Neural cell (in vitro differentiated cells): ENCODE measurements at regions not wholly inside any gene's neighbourhood (a gene's known extent, or its start where the extent isn't known, plus 50 kb on each side); places are given as distances from the start of the nearest gene placed in this dataset.

Experiments used
- H2AFZ ChIP-seq: fragments of 200-600, 300-800 bp; sonication (generic), shearing (Covaris generic); 2 replicates; pipeline ENCODE4 v1.6.0; 2014; ENCODE audit warnings: low read depth, mild to moderate bottlenecking, antibody characterized with exemption, low read length, moderate library complexity
- H3F3A ChIP-seq: fragments of 200-600 bp; shearing (Covaris generic); 2 replicates; pipeline ENCODE4 v1.6.1; 2016; ENCODE audit warnings: mild to moderate bottlenecking, moderate library complexity, mixed read lengths, antibody characterized with exemption, low read length; ENCODE audit not compliant: insufficient read depth, poor library complexity, severe bottlenecking
- H3K27ac ChIP-seq: fragments of 200-600, 300-800 bp; sonication (generic), shearing (Covaris generic); 2 replicates; pipeline ENCODE4 v1.5.1; 2014; ENCODE audit warnings: mild to moderate bottlenecking, low read length, moderate library complexity
- H3K27me3 ChIP-seq: fragments of 300-800, 200-600 bp; sonication (generic), shearing (Covaris generic); 2 replicates; pipeline ENCODE4 v1.6.0; 2014; ENCODE audit warnings: mild to moderate bottlenecking, low read depth, low read length, moderate library complexity; ENCODE audit not compliant: insufficient read depth
- H3K36me3 ChIP-seq: fragments of 300-800, 200-600 bp; sonication (generic), shearing (Covaris generic); 2 replicates; pipeline ENCODE4 v1.5.1; 2014; ENCODE audit warnings: mild to moderate bottlenecking, antibody characterized with exemption, low read length, moderate library complexity; ENCODE audit not compliant: insufficient read depth
- H3K4me2 ChIP-seq: fragments of 300-800, 200-600 bp; sonication (generic), shearing (Covaris generic); 2 replicates; pipeline ENCODE4 v1.6.0; 2014; ENCODE audit warnings: mild to moderate bottlenecking, low read length
- H3K4me3 ChIP-seq: fragments of 300-800, 200-600 bp; sonication (generic), shearing (Covaris generic); 2 replicates; pipeline ENCODE4 v1.5.1; 2014; ENCODE audit warnings: mild to moderate bottlenecking, low read length, moderate library complexity
- H3K79me2 ChIP-seq: fragments of 200-600 bp; shearing (Covaris generic); replicated peaks from 2 replicates; pipeline ENCODE4 v1.6.0; 2014; ENCODE audit warnings: mild to moderate bottlenecking, low read length, moderate library complexity; ENCODE audit not compliant: insufficient read depth
- H3K9ac ChIP-seq: fragments of 300-800, 200-600 bp; sonication (generic), shearing (Covaris generic); 2 replicates; pipeline ENCODE4 v1.6.1; 2016; ENCODE audit warnings: mild to moderate bottlenecking, low read length, mixed read lengths
- H3K9me2 ChIP-seq: fragments of 200-600 bp; shearing (Covaris generic); 2 replicates; pipeline ENCODE4 v1.6.1; 2016; ENCODE audit warnings: mild to moderate bottlenecking, low read length, mixed read lengths; ENCODE audit not compliant: insufficient read depth
- H3K9me3 ChIP-seq: fragments of 200-600, 300-800 bp; sonication (generic), shearing (Covaris generic); 2 replicates; pipeline ENCODE4 v1.6.1; 2016; ENCODE audit warnings: mild to moderate bottlenecking, mixed run types, low read length, moderate library complexity, mixed read lengths
- H4K20me1 ChIP-seq: fragments of 200-600 bp; shearing (Covaris generic); 2 replicates; pipeline ENCODE4 v1.6.1; 2016; ENCODE audit warnings: mild to moderate bottlenecking, mixed run types; ENCODE audit not compliant: insufficient read depth
- EP300 ChIP-seq: fragments of 450-650 bp; conservative IDR thresholded peaks from 2 replicates; pipeline ENCODE4 v1.6.1; 2014; ENCODE audit warnings: antibody characterized with exemption, mild to moderate bottlenecking, moderate library complexity; ENCODE audit not compliant: poor library complexity, severe bottlenecking
- EZH2 ChIP-seq: fragments of 200-600, 300-800 bp; shearing (Covaris generic), sonication (generic); IDR thresholded peaks from 2 replicates; pipeline ENCODE4 v1.6.1; 2014; ENCODE audit warnings: antibody characterized with exemption, low read length, borderline replicate concordance, mild to moderate bottlenecking; ENCODE audit not compliant: insufficient read depth, poor library complexity, severe bottlenecking
- MXI1 ChIP-seq: fragments of 450-650 bp; conservative IDR thresholded peaks from 2 replicates; pipeline ENCODE4 v1.6.1; 2014; ENCODE audit warnings: antibody characterized with exemption, mild to moderate bottlenecking; ENCODE audit not compliant: poor library complexity, severe bottlenecking
- POLR2AphosphoS5 ChIP-seq: IDR thresholded peaks from 2 replicates; pipeline ENCODE4 v1.6.1; 2012
- RAD21 ChIP-seq: fragments of 450-650 bp; conservative IDR thresholded peaks from 2 replicates; pipeline ENCODE4 v1.6.1; 2014; ENCODE audit warnings: antibody characterized with exemption, mild to moderate bottlenecking, moderate library complexity
- REST ChIP-seq: IDR thresholded peaks from 2 replicates; pipeline ENCODE4 v1.6.1; 2012; ENCODE audit warnings: borderline replicate concordance
- SMC3 ChIP-seq: fragments of 450-650 bp; conservative IDR thresholded peaks from 2 replicates; pipeline ENCODE4 v1.6.1; 2014; ENCODE audit warnings: antibody characterized with exemption, mild to moderate bottlenecking, moderate library complexity; ENCODE audit not compliant: poor library complexity
- TAF1 ChIP-seq: IDR thresholded peaks from 2 replicates; pipeline ENCODE4 v1.6.1; 2012; ENCODE audit warnings: low read depth
- TF ChIP-seq, protein P1 (sequence below): fragments of 450-650 bp; IDR thresholded peaks from 2 replicates; pipeline ENCODE4 v1.5.1; 2014; ENCODE audit warnings: antibody characterized with exemption, mild to moderate bottlenecking, moderate library complexity; ENCODE audit not compliant: poor library complexity, severe bottlenecking

DNA sequence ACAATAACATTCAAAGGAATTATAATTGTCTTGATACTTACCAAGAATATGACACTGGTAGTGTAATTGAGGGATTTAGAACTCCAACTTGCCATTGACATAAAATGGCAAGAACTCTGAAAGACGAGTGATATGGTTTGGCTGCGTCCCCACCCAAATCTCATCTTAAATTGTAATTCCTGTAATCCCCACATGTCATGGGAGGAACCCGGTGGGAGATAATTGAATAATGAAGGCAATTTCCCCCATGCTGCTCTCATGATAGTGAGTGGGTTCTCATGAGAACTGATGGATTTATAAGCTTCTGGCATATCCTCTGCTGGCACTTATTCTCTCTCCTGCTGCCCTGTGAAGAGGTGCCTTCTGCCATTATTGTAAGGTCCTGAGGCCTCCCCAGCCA is 1536.4 kb downstream of the TECRL start:
- no peaks in the 10 kb centered on the region for H3K9me2 ChIP-seq
- H3K36me3 ChIP-seq, result no peaks in the 10 kb centered on the region
- H3K79me2 ChIP-seq, result no peaks in the 10 kb centered on the region
- TF ChIP-seq MXI1 (no peak), RAD21 (no peak), SMC3 (no peak), EP300 (no peak), REST (no peak), TAF1 (no peak), EZH2 (no peak), POLR2AphosphoS5 (no peak)
- TF ChIP-seq, protein P1, sequence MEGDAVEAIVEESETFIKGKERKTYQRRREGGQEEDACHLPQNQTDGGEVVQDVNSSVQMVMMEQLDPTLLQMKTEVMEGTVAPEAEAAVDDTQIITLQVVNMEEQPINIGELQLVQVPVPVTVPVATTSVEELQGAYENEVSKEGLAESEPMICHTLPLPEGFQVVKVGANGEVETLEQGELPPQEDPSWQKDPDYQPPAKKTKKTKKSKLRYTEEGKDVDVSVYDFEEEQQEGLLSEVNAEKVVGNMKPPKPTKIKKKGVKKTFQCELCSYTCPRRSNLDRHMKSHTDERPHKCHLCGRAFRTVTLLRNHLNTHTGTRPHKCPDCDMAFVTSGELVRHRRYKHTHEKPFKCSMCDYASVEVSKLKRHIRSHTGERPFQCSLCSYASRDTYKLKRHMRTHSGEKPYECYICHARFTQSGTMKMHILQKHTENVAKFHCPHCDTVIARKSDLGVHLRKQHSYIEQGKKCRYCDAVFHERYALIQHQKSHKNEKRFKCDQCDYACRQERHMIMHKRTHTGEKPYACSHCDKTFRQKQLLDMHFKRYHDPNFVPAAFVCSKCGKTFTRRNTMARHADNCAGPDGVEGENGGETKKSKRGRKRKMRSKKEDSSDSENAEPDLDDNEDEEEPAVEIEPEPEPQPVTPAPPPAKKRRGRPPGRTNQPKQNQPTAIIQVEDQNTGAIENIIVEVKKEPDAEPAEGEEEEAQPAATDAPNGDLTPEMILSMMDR, result no peak
- H3K27me3 ChIP-seq, result no peaks in the 10 kb centered on the region
- H3K9ac ChIP-seq, result no peak overlapping the region
- H3F3A ChIP-seq, result no peaks in the 10 kb centered on the region
- H3K9me3 ChIP-seq, result no peaks in the 10 kb centered on the region
- H4K20me1 ChIP-seq, result no peaks in the 10 kb centered on the region
- H3K27ac ChIP-seq, result no peak overlapping the region
- no peak overlapping the region for H3K4me3 ChIP-seq
- H2AFZ ChIP-seq, result no peak overlapping the region
- no peak overlapping the region for H3K4me2 ChIP-seq

- H3K4me2 ChIP-seq, result no peak overlapping the region
- H3F3A ChIP-seq, result no peaks in the 10 kb centered on the region
- no peaks in the 10 kb centered on the region for H3K9me3 ChIP-seq
- H3K36me3 ChIP-seq, result no peaks in the 10 kb centered on the region
- H3K27ac ChIP-seq, result no peak overlapping the region
- TF ChIP-seq EP300 (no peak), EZH2 (no peak), RAD21 (no peak), REST (no peak), SMC3 (no peak), POLR2AphosphoS5 (no peak), TAF1 (no peak), MXI1 (no peak)
- TF ChIP-seq, protein P1, result no peak
- no peak overlapping the region for H2AFZ ChIP-seq
- H3K79me2 ChIP-seq, result no peaks in the 10 kb centered on the region
- H3K9ac ChIP-seq, result no peak overlapping the region
- no peaks in the 10 kb centered on the region for H3K9me2 ChIP-seq
- no peak overlapping the region for H3K4me3 ChIP-seq
- H3K27me3 ChIP-seq, result no peaks in the 10 kb centered on the region
- H4K20me1 ChIP-seq, result no peaks in the 10 kb centered on the region
These were observed 1538.2 kb downstream of the TECRL start for GRCh38 chr4:62871078-62871477.
